ENCODE measurements at regions not wholly inside any gene's neighbourhood (a gene's known extent, or its start where the extent isn't known, plus 50 kb on each side); places are given as distances from the start of the nearest gene placed in this dataset.

DNA sequence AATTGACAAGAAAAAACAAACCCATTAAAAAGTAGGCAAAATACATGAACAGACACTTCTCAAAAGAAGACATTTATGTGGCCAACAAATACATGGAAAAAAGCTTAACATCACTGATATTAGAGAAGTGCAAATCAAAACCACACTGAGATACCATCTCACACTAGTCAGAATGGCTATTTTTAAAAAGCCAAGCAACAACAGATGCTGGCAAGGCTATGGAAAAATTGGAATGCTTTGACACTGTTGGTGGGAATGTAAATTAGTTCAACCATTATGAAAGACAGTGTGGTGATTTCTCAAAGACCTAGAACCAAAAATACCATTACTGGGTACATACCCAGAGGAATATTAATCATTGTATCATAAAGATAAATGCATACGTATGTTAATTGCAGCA lies 641.1 kb upstream of the B3GALT2 start:
- no CpG with 5 or more reads among the region's 1 CpG for WGBS (ENCODE audit: extremely low coverage, insufficient coverage, insufficient read length)
- Histone ChIP-seq H3K4ac (ENCODE audit: low read depth, low read length) (no peak overlapping the region), H4K8ac (ENCODE audit: low read depth, low read length) (no peak overlapping the region), H3K4me3 (ENCODE audit: low read depth, low read length) (no peak overlapping the region), H2BK5ac (ENCODE audit: low read depth, low read length, poor library complexity) (no peak overlapping the region), H3K4me2 (ENCODE audit: low read length) (no peak overlapping the region), H3K9ac (ENCODE audit: low read length) (no peak overlapping the region), H3K27ac (ENCODE audit: low read depth, low read length) (no peak overlapping the region), H2AK5ac (ENCODE audit: low read length) (no peak overlapping the region), H3K18ac (ENCODE audit: low read length) (no peak overlapping the region), H3K4me1 (ENCODE audit: control insufficient read depth in 1 of 2, insufficient read depth in 2 of 2, low read length in 2 of 2) (no peaks in the 10 kb centered on the region), H3K27me3 (ENCODE audit: insufficient read depth, low read length) (no peaks in the 10 kb centered on the region), H3K9me3 (ENCODE audit: insufficient read depth, low read depth, low read length) (no peaks in the 10 kb centered on the region), H3K79me2 (ENCODE audit: control insufficient read depth, insufficient read depth, low read length, poor library complexity) (no peaks in the 10 kb centered on the region), H3K79me1 (ENCODE audit: low read length) (no peaks in the 10 kb centered on the region), H3K14ac (ENCODE audit: low read length) (no peak overlapping the region), H4K12ac (ENCODE audit: low read depth, low read length) (no peak overlapping the region), H2BK120ac (ENCODE audit: insufficient read depth, low read length, poor library complexity) (no peak overlapping the region), H2BK12ac (ENCODE audit: low read length) (no peak overlapping the region), H3K23ac (ENCODE audit: low read length) (no peak overlapping the region), H4K91ac (ENCODE audit: low read depth, low read length) (no peak overlapping the region), H3K36me3 (ENCODE audit: control insufficient read depth in 1 of 2, insufficient read depth in 2 of 2, low read length in 2 of 2) (no peaks in the 10 kb centered on the region), H2AFZ (ENCODE audit: insufficient read depth, low read length, poor library complexity) (no peak overlapping the region)
- no peak for DNase-seq

DNA sequence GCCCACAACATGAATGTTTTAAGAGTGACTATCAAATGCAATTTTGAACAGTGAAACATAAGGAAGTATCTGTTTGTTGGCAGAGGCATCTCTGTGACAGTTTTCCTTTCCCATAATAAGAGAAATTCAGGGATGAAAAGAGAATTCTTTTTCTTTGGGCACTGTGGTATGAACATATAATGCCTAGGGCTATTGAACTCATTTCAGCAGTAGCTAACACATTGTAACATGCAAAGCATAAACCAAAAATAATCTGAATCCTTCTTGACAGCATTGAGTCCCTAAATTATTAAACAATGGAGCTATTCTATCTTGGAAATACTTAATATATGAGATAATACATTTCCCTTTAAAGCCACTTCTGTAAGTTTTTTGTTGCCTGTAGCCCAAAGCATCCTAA lies 633.0 kb upstream of the B3GALT2 start:
- no peak for DNase-seq
- H2BK5ac ChIP-seq (ENCODE audit: low read depth, low read length, poor library complexity), result no peak overlapping the region

DNA sequence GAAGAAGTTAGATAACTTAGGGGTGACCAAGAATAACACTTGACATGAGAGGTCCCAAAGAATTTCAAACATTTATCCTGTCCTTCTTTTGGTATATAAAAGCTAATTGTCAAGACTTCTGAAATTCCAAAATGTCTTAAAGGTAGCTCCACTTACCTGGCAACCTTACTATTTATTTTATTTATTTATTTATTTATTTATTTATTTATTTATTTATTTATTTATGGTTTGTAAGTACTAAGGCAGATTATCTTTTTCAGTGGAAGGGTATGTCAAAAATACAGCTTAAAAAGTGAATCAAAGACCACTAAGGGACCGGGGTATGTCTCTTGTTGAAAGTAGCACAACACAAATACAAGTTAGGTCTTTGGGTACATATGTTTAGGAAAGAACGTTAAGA lies 620.8 kb upstream of the B3GALT2 start:
- Histone ChIP-seq H3K9me3 (ENCODE audit: insufficient read depth, low read depth, low read length) (no peaks in the 10 kb centered on the region), H3K4me2 (ENCODE audit: low read length) (no peak overlapping the region), H2BK12ac (ENCODE audit: low read length) (no peak overlapping the region), H3K23ac (ENCODE audit: low read length) (no peak overlapping the region), H2BK5ac (ENCODE audit: low read depth, low read length, poor library complexity) (no peak overlapping the region), H4K91ac (ENCODE audit: low read depth, low read length) (no peak overlapping the region), H3K27me3 (ENCODE audit: insufficient read depth, low read length) (no peaks in the 10 kb centered on the region), H3K4me1 (ENCODE audit: control insufficient read depth in 1 of 2, insufficient read depth in 2 of 2, low read length in 2 of 2) (no peaks in the 10 kb centered on the region), H4K12ac (ENCODE audit: low read depth, low read length) (no peak overlapping the region), H3K4ac (ENCODE audit: low read depth, low read length) (no peak overlapping the region), H3K36me3 (ENCODE audit: control insufficient read depth in 1 of 2, insufficient read depth in 2 of 2, low read length in 2 of 2) (no peaks in the 10 kb centered on the region), H4K8ac (ENCODE audit: low read depth, low read length) (no peak overlapping the region), H3K9ac (ENCODE audit: low read length) (no peak overlapping the region), H3K14ac (ENCODE audit: low read length) (no peak overlapping the region), H3K79me1 (ENCODE audit: low read length) (no peaks in the 10 kb centered on the region), H2AK5ac (ENCODE audit: low read length) (no peak overlapping the region), H3K4me3 (ENCODE audit: low read depth, low read length) (no peak overlapping the region), H3K27ac (ENCODE audit: low read depth, low read length) (no peak overlapping the region), H2BK120ac (ENCODE audit: insufficient read depth, low read length, poor library complexity) (no peak overlapping the region), H3K18ac (ENCODE audit: low read length) (no peak overlapping the region), H3K79me2 (ENCODE audit: control insufficient read depth, insufficient read depth, low read length, poor library complexity) (no peaks in the 10 kb centered on the region), H2AFZ (ENCODE audit: insufficient read depth, low read length, poor library complexity) (no peak overlapping the region)
- no CpG with 5 or more reads among the region's 2 CpGs for WGBS (ENCODE audit: extremely low coverage, insufficient coverage, insufficient read length)
- DNase-seq, result no peak

More for the DNA sequence above, 633.0 kb upstream of the B3GALT2 start:
- Histone ChIP-seq H2AK5ac (ENCODE audit: low read length) (no peak overlapping the region), H2BK12ac (ENCODE audit: low read length) (no peak overlapping the region), H4K91ac (ENCODE audit: low read depth, low read length) (no peak overlapping the region), H3K18ac (ENCODE audit: low read length) (no peak overlapping the region), H3K4ac (ENCODE audit: low read depth, low read length) (no peak overlapping the region), H3K36me3 (ENCODE audit: control insufficient read depth in 1 of 2, insufficient read depth in 2 of 2, low read length in 2 of 2) (no peaks in the 10 kb centered on the region), H3K27ac (ENCODE audit: low read depth, low read length) (no peak overlapping the region), H2AFZ (ENCODE audit: insufficient read depth, low read length, poor library complexity) (no peak overlapping the region), H3K14ac (ENCODE audit: low read length) (no peak overlapping the region), H4K12ac (ENCODE audit: low read depth, low read length) (no peak overlapping the region), H3K4me2 (ENCODE audit: low read length) (no peak overlapping the region), H4K8ac (ENCODE audit: low read depth, low read length) (no peak overlapping the region), H3K4me1 (ENCODE audit: control insufficient read depth in 1 of 2, insufficient read depth in 2 of 2, low read length in 2 of 2) (no peaks in the 10 kb centered on the region), H3K27me3 (ENCODE audit: insufficient read depth, low read length) (no peaks in the 10 kb centered on the region), H3K9me3 (ENCODE audit: insufficient read depth, low read depth, low read length) (no peaks in the 10 kb centered on the region), H3K23ac (ENCODE audit: low read length) (no peak overlapping the region), H3K9ac (ENCODE audit: low read length) (no peak overlapping the region), H2BK120ac (ENCODE audit: insufficient read depth, low read length, poor library complexity) (no peak overlapping the region), H3K4me3 (ENCODE audit: low read depth, low read length) (no peak overlapping the region), H3K79me1 (ENCODE audit: low read length) (no peaks in the 10 kb centered on the region), H3K79me2 (ENCODE audit: control insufficient read depth, insufficient read depth, low read length, poor library complexity) (no peaks in the 10 kb centered on the region)

GRCh38 chr1:193806079-193807048 lies 620.0 kb upstream of the B3GALT2 start:
- no peak overlapping the region for H4K91ac ChIP-seq (ENCODE audit: low read depth, low read length)
- H3K79me2 ChIP-seq (ENCODE audit: control insufficient read depth, insufficient read depth, low read length, poor library complexity), result no peaks in the 10 kb centered on the region
- no peak overlapping the region for H2BK12ac ChIP-seq (ENCODE audit: low read length)
- no peak overlapping the region for H3K4me2 ChIP-seq (ENCODE audit: low read length)
- no peak overlapping the region for H2BK5ac ChIP-seq (ENCODE audit: low read depth, low read length, poor library complexity)
- H3K36me3 ChIP-seq (ENCODE audit: control insufficient read depth in 1 of 2, insufficient read depth in 2 of 2, low read length in 2 of 2), result no peaks in the 10 kb centered on the region
- no peak overlapping the region for H2AFZ ChIP-seq (ENCODE audit: insufficient read depth, low read length, poor library complexity)
- no peak overlapping the region for H3K9ac ChIP-seq (ENCODE audit: low read length)
- H3K4me1 ChIP-seq (ENCODE audit: control insufficient read depth in 1 of 2, insufficient read depth in 2 of 2, low read length in 2 of 2), result no peaks in the 10 kb centered on the region
- no peak overlapping the region for H3K4me3 ChIP-seq (ENCODE audit: low read depth, low read length)
- H3K18ac ChIP-seq (ENCODE audit: low read length), result no peak overlapping the region
- no peak overlapping the region for H3K14ac ChIP-seq (ENCODE audit: low read length)
- no peaks in the 10 kb centered on the region for H3K9me3 ChIP-seq (ENCODE audit: insufficient read depth, low read depth, low read length)
- no peak for DNase-seq
- no CpG with 5 or more reads among the region's 3 CpGs for WGBS (ENCODE audit: extremely low coverage, insufficient coverage, insufficient read length)
- no peak overlapping the region for H2BK120ac ChIP-seq (ENCODE audit: insufficient read depth, low read length, poor library complexity)
- H4K8ac ChIP-seq (ENCODE audit: low read depth, low read length), result no peak overlapping the region
- no peak overlapping the region for H3K23ac ChIP-seq (ENCODE audit: low read length)
- no peak overlapping the region for H3K27ac ChIP-seq (ENCODE audit: low read depth, low read length)
- H3K4ac ChIP-seq (ENCODE audit: low read depth, low read length), result no peak overlapping the region
- no peak overlapping the region for H4K12ac ChIP-seq (ENCODE audit: low read depth, low read length)
- no peaks in the 10 kb centered on the region for H3K79me1 ChIP-seq (ENCODE audit: low read length)
- no peak overlapping the region for H2AK5ac ChIP-seq (ENCODE audit: low read length)
- H3K27me3 ChIP-seq (ENCODE audit: insufficient read depth, low read length), result no peaks in the 10 kb centered on the region
